DND-41 (cell line): ENCODE measurements at regions not wholly inside any gene's neighbourhood (a gene's known extent, or its start where the extent isn't known, plus 50 kb on each side); places are given as distances from the start of the nearest gene placed in this dataset.
"Not testable (repeated sequence)": the region's sequence is repeated elsewhere in the genome, so short reads cannot be mapped to it uniquely, and the experiment has no call there.

Experiments used
- ATAC-seq: fragments of 200-7000 bp; cut with Tn5 transposase; 3 replicates; pipeline ENCODE4 v1.9.1; 2021; ENCODE audit warnings: low read depth; ENCODE audit not compliant: insufficient read depth
- DNase-seq: peaks from one replicate; pipeline ENCODE4 v3.0.0-alpha.2; 2020
- H2AFZ ChIP-seq: 2 replicates; pipeline ENCODE4 v1.6.0; 2012; ENCODE audit warnings: low read depth, low read length
- H3K27ac ChIP-seq: 2 replicates; pipeline ENCODE4 v1.5.1; 2012; ENCODE audit warnings: low read length, inconsistent platforms
- H3K27me3 ChIP-seq: fragments of 200-600 bp; sonication (generic); 2 replicates; pipeline ENCODE4 v1.6.0; 2012; ENCODE audit warnings: low read length, mild to moderate bottlenecking, inconsistent platforms; ENCODE audit not compliant: insufficient read depth, poor library complexity
- H3K36me3 ChIP-seq: 2 replicates; pipeline ENCODE4 v1.5.1; 2012; ENCODE audit warnings: low read length, inconsistent platforms; ENCODE audit not compliant: insufficient read depth
- H3K4me1 ChIP-seq: 2 replicates; pipeline ENCODE4 v1.5.1; 2012; ENCODE audit warnings: mild to moderate bottlenecking, low read length; ENCODE audit not compliant: insufficient read depth
- H3K4me2 ChIP-seq: 2 replicates; pipeline ENCODE4 v1.6.0; 2012; ENCODE audit warnings: mild to moderate bottlenecking, moderate library complexity, low read length, inconsistent platforms; ENCODE audit not compliant: insufficient read depth
- H3K4me3 ChIP-seq, 2 experiments: fragments of 200-600 bp in 1 of 2; shearing (Covaris generic) in 1 of 2; 2 replicates each; pipeline ENCODE4 v1.5.1; 2012 to 2016; ENCODE audit warnings: inconsistent platforms in 2 of 2, low read length in 2 of 2, mild to moderate bottlenecking in 2 of 2, low read depth in 1 of 2, moderate library complexity in 1 of 2
- H3K79me2 ChIP-seq: 2 replicates; pipeline ENCODE4 v1.6.0; 2012; ENCODE audit warnings: low read length, inconsistent platforms; ENCODE audit not compliant: insufficient read depth
- H3K9ac ChIP-seq: 2 replicates; pipeline ENCODE4 v1.6.0; 2012; ENCODE audit warnings: low read depth, mild to moderate bottlenecking, inconsistent platforms, low read length, moderate library complexity
- H3K9me3 ChIP-seq: 2 replicates; pipeline ENCODE4 v1.5.1; 2012; ENCODE audit warnings: low read length, moderate library complexity, mild to moderate bottlenecking, inconsistent platforms; ENCODE audit not compliant: insufficient read depth, severe bottlenecking
- H4K20me1 ChIP-seq: 2 replicates; pipeline ENCODE4 v1.6.0; 2012; ENCODE audit warnings: low read length; ENCODE audit not compliant: insufficient read depth
- CTCF ChIP-seq: IDR thresholded peaks from 2 replicates; pipeline ENCODE4 v1.5.1; 2012; ENCODE audit warnings: borderline replicate concordance, low read length, moderate library complexity, mild to moderate bottlenecking; ENCODE audit not compliant: poor library complexity, severe bottlenecking; ENCODE audit errors: extremely low read depth
- EZH2 ChIP-seq: IDR thresholded peaks from 3 replicates; pipeline ENCODE4 v1.6.1; 2012; ENCODE audit warnings: borderline replicate concordance, low read depth, mild to moderate bottlenecking, moderate library complexity, low read length, inconsistent platforms; ENCODE audit not compliant: severe bottlenecking

- Histone ChIP-seq H3K27ac (no peak overlapping the region), H3K4me2 (no peak overlapping the region), H3K36me3 (no peaks in the 10 kb centered on the region), H3K79me2 (no peaks in the 10 kb centered on the region), H2AFZ (no peak overlapping the region), H4K20me1 (no peaks in the 10 kb centered on the region), H3K9me3 (no peaks in the 10 kb centered on the region), H3K27me3 (no peaks in the 10 kb centered on the region), H3K4me3 (no peak overlapping the region), H3K4me1 (no peaks in the 10 kb centered on the region), H3K9ac (no peak overlapping the region)
- ATAC-seq (peak; percentile 73), DNase-seq (peak; percentile 46)
- TF ChIP-seq EZH2 (no peak), CTCF (peak; percentile 79)
Observed at GRCh38 chrX:109890910-109891502, 111.9 kb upstream of the TMEM164 start.

- DNase-seq, H3K36me3 ChIP-seq, H3K27me3 ChIP-seq, H3K4me3 ChIP-seq, H4K20me1 ChIP-seq, H3K79me2 ChIP-seq, H3K4me1 ChIP-seq, H2AFZ ChIP-seq, H3K9ac ChIP-seq, H3K4me2 ChIP-seq, H3K27ac ChIP-seq, ATAC-seq, H3K9me3 ChIP-seq: not testable (repeated sequence)
Observed at GRCh38 chrX:109896024-109896423, 106.9 kb upstream of the TMEM164 start.

- Histone ChIP-seq H2AFZ (no peak overlapping the region), H3K4me1 (no peaks in the 10 kb centered on the region), H3K9me3 (no peaks in the 10 kb centered on the region), H3K4me2 (no peak overlapping the region), H3K36me3 (no peaks in the 10 kb centered on the region), H3K9ac (no peak overlapping the region), H3K27ac (no peak overlapping the region), H3K4me3 (no peak overlapping the region), H4K20me1 (no peaks in the 10 kb centered on the region), H3K79me2 (no peaks in the 10 kb centered on the region), H3K27me3 (no peaks in the 10 kb centered on the region)
- no peak for DNase-seq
- ATAC-seq = no peak
- TF ChIP-seq EZH2 (no peak), CTCF (no peak)
Observed at GRCh38 chrX:109902665-109903064, 100.2 kb upstream of the TMEM164 start.

- Histone ChIP-seq H3K4me2 (no peak overlapping the region), H3K4me1 (no peaks in the 10 kb centered on the region), H3K36me3 (no peaks in the 10 kb centered on the region), H3K9ac (no peak overlapping the region), H3K4me3 (no peak overlapping the region), H3K27me3 (no peaks in the 10 kb centered on the region), H4K20me1 (no peaks in the 10 kb centered on the region), H2AFZ (no peak overlapping the region), H3K27ac (no peak overlapping the region), H3K9me3 (no peaks in the 10 kb centered on the region), H3K79me2 (no peaks in the 10 kb centered on the region)
- ATAC-seq = no peak
- no peak for DNase-seq
- TF ChIP-seq CTCF (peak; percentile 36), EZH2 (no peak)
Observed at GRCh38 chrX:109911046-109911445, 91.9 kb upstream of the TMEM164 start.

- H2AFZ ChIP-seq = not testable (repeated sequence)
Observed at GRCh38 chrX:109912993-109913392, 89.9 kb upstream of the TMEM164 start.

More at GRCh38 chrX:109912993-109913392, 89.9 kb upstream of the TMEM164 start:
- not testable (repeated sequence) for ATAC-seq, H3K9ac ChIP-seq, H3K4me1 ChIP-seq, H3K4me2 ChIP-seq, H3K36me3 ChIP-seq, H3K4me3 ChIP-seq, DNase-seq, H3K27ac ChIP-seq, H3K9me3 ChIP-seq, H4K20me1 ChIP-seq, H3K79me2 ChIP-seq, H3K27me3 ChIP-seq
